Transverse colon (tissue), 4 donors: ENCODE measurements at regions not wholly inside any gene's neighbourhood (a gene's known extent, or its start where the extent isn't known, plus 50 kb on each side); places are given as distances from the start of the nearest gene placed in this dataset.

Source experiments
- EP300 ChIP-seq: sonication (generic); formaldehyde crosslinking; IDR thresholded peaks from one replicate; pipeline ENCODE4 v1.6.1; 2017; ENCODE audit warnings: antibody characterized with exemption, low read depth
- POLR2A ChIP-seq: fragments of 450-650 bp; IDR thresholded peaks from one replicate; pipeline ENCODE4 v1.6.1; 2016; ENCODE audit warnings: antibody characterized with exemption, mild to moderate bottlenecking, moderate library complexity
- POLR2AphosphoS5 ChIP-seq, 3 donors: sonication (generic); formaldehyde crosslinking; IDR thresholded peaks; one replicate each; pipeline ENCODE4 v1.6.1; 2016; ENCODE audit warnings: antibody characterized with exemption in 3 of 3
- TF ChIP-seq, protein P1 (sequence below), 5 experiments: fragments of 200-600 bp in 3 of 5; fragments of 450-650 bp in 2 of 5; sonication (generic) in 3 of 5; IDR thresholded peaks; 1 replicate in 2 of 5; 2 replicates in 3 of 5; pipeline ENCODE4 v1.5.1; 2016 to 2017; ENCODE audit warnings: antibody characterized with exemption in 5 of 5, inconsistent platforms in 3 of 5, mild to moderate bottlenecking in 2 of 5, moderate library complexity in 1 of 5

DNA sequence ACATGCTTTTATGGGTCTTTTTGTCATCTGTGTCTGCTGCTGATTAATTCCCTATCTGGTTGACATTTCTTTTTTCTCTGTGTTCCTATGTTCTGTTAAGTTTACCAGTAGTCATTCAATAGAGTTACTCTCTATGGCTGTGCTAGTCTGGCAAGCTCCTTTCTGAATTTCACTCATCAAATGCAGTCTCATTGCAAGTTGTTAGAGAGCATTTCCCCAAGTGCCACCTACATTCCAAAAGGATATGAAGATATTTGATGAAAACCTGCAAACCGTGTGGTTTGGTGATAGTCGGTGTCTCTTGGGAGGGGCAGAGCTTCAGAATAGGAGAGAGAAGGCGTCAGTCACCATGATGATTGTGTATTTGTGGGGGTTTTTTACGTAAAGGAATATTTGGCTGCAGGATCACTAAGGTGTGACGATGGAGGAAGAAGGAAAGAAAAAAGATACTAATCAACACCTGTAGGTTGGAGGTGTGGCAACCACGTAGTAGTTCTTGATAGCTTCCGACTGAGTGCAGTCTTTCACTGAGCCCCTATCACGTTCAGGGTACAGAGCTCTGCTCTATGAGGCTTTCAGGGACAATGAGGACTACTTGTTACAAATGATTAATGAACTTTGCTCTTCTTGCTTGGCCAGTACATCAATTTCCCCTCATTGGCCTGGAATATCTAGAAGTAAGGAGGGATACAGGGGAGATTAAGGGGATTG is 73.1 kb upstream of the TNFAIP3 start:
- TF ChIP-seq, protein P1, sequence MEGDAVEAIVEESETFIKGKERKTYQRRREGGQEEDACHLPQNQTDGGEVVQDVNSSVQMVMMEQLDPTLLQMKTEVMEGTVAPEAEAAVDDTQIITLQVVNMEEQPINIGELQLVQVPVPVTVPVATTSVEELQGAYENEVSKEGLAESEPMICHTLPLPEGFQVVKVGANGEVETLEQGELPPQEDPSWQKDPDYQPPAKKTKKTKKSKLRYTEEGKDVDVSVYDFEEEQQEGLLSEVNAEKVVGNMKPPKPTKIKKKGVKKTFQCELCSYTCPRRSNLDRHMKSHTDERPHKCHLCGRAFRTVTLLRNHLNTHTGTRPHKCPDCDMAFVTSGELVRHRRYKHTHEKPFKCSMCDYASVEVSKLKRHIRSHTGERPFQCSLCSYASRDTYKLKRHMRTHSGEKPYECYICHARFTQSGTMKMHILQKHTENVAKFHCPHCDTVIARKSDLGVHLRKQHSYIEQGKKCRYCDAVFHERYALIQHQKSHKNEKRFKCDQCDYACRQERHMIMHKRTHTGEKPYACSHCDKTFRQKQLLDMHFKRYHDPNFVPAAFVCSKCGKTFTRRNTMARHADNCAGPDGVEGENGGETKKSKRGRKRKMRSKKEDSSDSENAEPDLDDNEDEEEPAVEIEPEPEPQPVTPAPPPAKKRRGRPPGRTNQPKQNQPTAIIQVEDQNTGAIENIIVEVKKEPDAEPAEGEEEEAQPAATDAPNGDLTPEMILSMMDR (IDR thresholded peaks at IDR 0.05): no peak
- TF ChIP-seq POLR2A: no peak
- TF ChIP-seq POLR2AphosphoS5 (IDR thresholded peaks at IDR 0.05): no peak
- TF ChIP-seq EP300: no peak
